OCI-LY1 (cell line): ENCODE measurements at regions not wholly inside any gene's neighbourhood (a gene's known extent, or its start where the extent isn't known, plus 50 kb on each side); places are given as distances from the start of the nearest gene placed in this dataset.

Experiments
- H2AFZ ChIP-seq: fragments of 200-600 bp; sonication (generic), shearing (Covaris generic); 2 replicates; pipeline ENCODE4 v1.6.0; 2014; ENCODE audit warnings: antibody characterized with exemption, mild to moderate bottlenecking, low read length
- H3F3A ChIP-seq: fragments of 200-600 bp; sonication (generic), shearing (Covaris generic); 2 replicates; pipeline ENCODE4 v1.6.0; 2014; ENCODE audit warnings: mild to moderate bottlenecking, antibody characterized with exemption, low read length, moderate library complexity; ENCODE audit not compliant: insufficient read depth
- H3K27ac ChIP-seq: fragments of 200-600 bp; sonication (generic); 2 replicates; pipeline ENCODE4 v1.5.1; 2014; ENCODE audit warnings: low read length, mixed run types, mild to moderate bottlenecking, low read depth; ENCODE audit not compliant: poor library complexity, severe bottlenecking
- H3K27me3 ChIP-seq: fragments of 200-600 bp; sonication (generic); 2 replicates; pipeline ENCODE4 v1.6.0; 2014; ENCODE audit warnings: antibody characterized with exemption, mild to moderate bottlenecking, low read length, moderate library complexity; ENCODE audit not compliant: insufficient read depth
- H3K36me3 ChIP-seq: fragments of 200-600 bp; sonication (generic); 2 replicates; pipeline ENCODE4 v1.6.1; 2014; ENCODE audit warnings: mild to moderate bottlenecking, antibody characterized with exemption, low read length, moderate library complexity, mixed read lengths; ENCODE audit not compliant: insufficient read depth
- H3K4me1 ChIP-seq: fragments of 200-600 bp; sonication (generic); 2 replicates; pipeline ENCODE4 v1.5.1; 2014; ENCODE audit warnings: mild to moderate bottlenecking, low read length, moderate library complexity; ENCODE audit not compliant: insufficient read depth, severe bottlenecking
- H3K4me2 ChIP-seq: fragments of 200-600 bp; sonication (generic), shearing (Covaris generic); 2 replicates; pipeline ENCODE4 v1.6.1; 2014; ENCODE audit warnings: low read length
- H3K4me3 ChIP-seq: fragments of 200-600 bp; sonication (generic); 2 replicates; pipeline ENCODE4 v1.5.1; 2014; ENCODE audit warnings: low read length, low read depth, mild to moderate bottlenecking, mixed read lengths; ENCODE audit not compliant: poor library complexity, severe bottlenecking
- H3K79me2 ChIP-seq: fragments of 200-600 bp; shearing (Covaris generic); 2 replicates; pipeline ENCODE4 v1.6.1; 2016; ENCODE audit warnings: mixed run types, low read length, mixed read lengths; ENCODE audit not compliant: insufficient read depth
- H3K9ac ChIP-seq: fragments of 200-600 bp; sonication (generic), shearing (Covaris generic); 2 replicates; pipeline ENCODE4 v1.6.1; 2014; ENCODE audit warnings: mild to moderate bottlenecking, low read length, mixed read lengths
- H3K9me2 ChIP-seq: fragments of 200-600 bp; sonication (generic), shearing (Covaris generic); 2 replicates; pipeline ENCODE4 v1.6.1; 2014; ENCODE audit warnings: low read depth, mild to moderate bottlenecking, low read length, mixed read lengths
- H3K9me3 ChIP-seq: fragments of 200-600 bp; shearing (Covaris generic); 2 replicates; pipeline ENCODE4 v1.6.1; 2014; ENCODE audit warnings: low read length, mixed read lengths
- H4K20me1 ChIP-seq: fragments of 200-600 bp; sonication (generic), shearing (Covaris generic); 2 replicates; pipeline ENCODE4 v1.6.0; 2016; ENCODE audit warnings: mild to moderate bottlenecking, low read length; ENCODE audit not compliant: insufficient read depth
- EZH2 ChIP-seq: fragments of 200-600 bp; sonication (generic), shearing (Covaris generic); IDR thresholded peaks from 2 replicates; pipeline ENCODE4 v1.8.0; 2017; ENCODE audit warnings: borderline replicate concordance, mixed run types, mild to moderate bottlenecking, antibody characterized with exemption, low read length, moderate library complexity, mixed read lengths
- TF ChIP-seq, protein P1 (sequence below): fragments of 200-600 bp; sonication (generic), shearing (Covaris generic); IDR thresholded peaks from 2 replicates; pipeline ENCODE4 v1.5.1; 2017; ENCODE audit warnings: mild to moderate bottlenecking, antibody characterized with exemption, low read length, moderate library complexity, mixed read lengths

DNA sequence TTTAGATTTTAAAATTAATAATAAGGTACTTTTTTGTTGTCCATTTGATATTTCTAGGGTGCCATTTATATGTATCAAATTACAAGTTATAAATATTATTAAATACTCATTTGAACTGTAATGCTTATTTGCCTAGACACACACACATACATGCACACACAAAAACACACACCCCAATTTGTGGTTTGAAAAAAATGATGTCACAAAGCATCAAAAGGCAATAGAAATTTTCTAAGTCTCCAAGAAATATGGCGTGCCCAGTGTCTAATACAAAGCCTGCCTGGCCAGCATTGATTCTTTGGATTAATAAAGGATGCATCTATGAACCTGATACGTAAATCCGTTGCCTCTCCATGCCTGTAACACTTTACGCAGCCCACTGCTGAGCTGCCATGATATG is 252.8 kb upstream of the BLID start:
- no peak for TF ChIP-seq EZH2
- TF ChIP-seq, protein P1, sequence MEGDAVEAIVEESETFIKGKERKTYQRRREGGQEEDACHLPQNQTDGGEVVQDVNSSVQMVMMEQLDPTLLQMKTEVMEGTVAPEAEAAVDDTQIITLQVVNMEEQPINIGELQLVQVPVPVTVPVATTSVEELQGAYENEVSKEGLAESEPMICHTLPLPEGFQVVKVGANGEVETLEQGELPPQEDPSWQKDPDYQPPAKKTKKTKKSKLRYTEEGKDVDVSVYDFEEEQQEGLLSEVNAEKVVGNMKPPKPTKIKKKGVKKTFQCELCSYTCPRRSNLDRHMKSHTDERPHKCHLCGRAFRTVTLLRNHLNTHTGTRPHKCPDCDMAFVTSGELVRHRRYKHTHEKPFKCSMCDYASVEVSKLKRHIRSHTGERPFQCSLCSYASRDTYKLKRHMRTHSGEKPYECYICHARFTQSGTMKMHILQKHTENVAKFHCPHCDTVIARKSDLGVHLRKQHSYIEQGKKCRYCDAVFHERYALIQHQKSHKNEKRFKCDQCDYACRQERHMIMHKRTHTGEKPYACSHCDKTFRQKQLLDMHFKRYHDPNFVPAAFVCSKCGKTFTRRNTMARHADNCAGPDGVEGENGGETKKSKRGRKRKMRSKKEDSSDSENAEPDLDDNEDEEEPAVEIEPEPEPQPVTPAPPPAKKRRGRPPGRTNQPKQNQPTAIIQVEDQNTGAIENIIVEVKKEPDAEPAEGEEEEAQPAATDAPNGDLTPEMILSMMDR = no peak

GRCh38 chr11:122367809-122368231 is 251.8 kb upstream of the BLID start:
- TF ChIP-seq, protein P1 = no peak
- no peak for TF ChIP-seq EZH2
- Histone ChIP-seq H4K20me1 (no peaks in the 10 kb centered on the region), H3F3A (no peaks in the 10 kb centered on the region), H3K9ac (no peak overlapping the region), H3K27me3 (no peaks in the 10 kb centered on the region), H3K4me3 (no peak overlapping the region), H3K4me1 (no peaks in the 10 kb centered on the region), H3K79me2 (no peaks in the 10 kb centered on the region), H3K27ac (no peak overlapping the region), H2AFZ (no peak overlapping the region), H3K9me2 (no peaks in the 10 kb centered on the region), H3K4me2 (no peak overlapping the region), H3K36me3 (no peaks in the 10 kb centered on the region), H3K9me3 (no peaks in the 10 kb centered on the region)

More for the DNA sequence above, 252.8 kb upstream of the BLID start:
- Histone ChIP-seq H3K27me3 (no peaks in the 10 kb centered on the region), H3K9me3 (no peaks in the 10 kb centered on the region), H3K9me2 (no peaks in the 10 kb centered on the region), H3K36me3 (no peaks in the 10 kb centered on the region), H3K27ac (no peak overlapping the region), H2AFZ (no peak overlapping the region), H3K79me2 (no peaks in the 10 kb centered on the region), H3K4me3 (no peak overlapping the region), H3K4me2 (no peak overlapping the region), H3K4me1 (no peaks in the 10 kb centered on the region), H3K9ac (no peak overlapping the region), H3F3A (no peaks in the 10 kb centered on the region), H4K20me1 (no peaks in the 10 kb centered on the region)

- Histone ChIP-seq H3K9ac (no peak overlapping the region), H3K4me2 (no peak overlapping the region), H3K27me3 (no peaks in the 10 kb centered on the region), H3K79me2 (no peaks in the 10 kb centered on the region), H3K4me1 (no peaks in the 10 kb centered on the region), H2AFZ (no peak overlapping the region), H3K9me3 (no peaks in the 10 kb centered on the region), H3K27ac (no peak overlapping the region), H3K36me3 (no peaks in the 10 kb centered on the region), H3K9me2 (no peaks in the 10 kb centered on the region), H3K4me3 (no peak overlapping the region), H3F3A (no peaks in the 10 kb centered on the region), H4K20me1 (no peaks in the 10 kb centered on the region)
- TF ChIP-seq, protein P1 = no peak
- no peak for TF ChIP-seq EZH2
Measured at GRCh38 chr11:122365610-122366360, 249.8 kb upstream of the BLID start.
